Activated CD4-positive, alpha-beta T cell treated with anti-CD3 and anti-CD28 coated beads, Interleukin-2, amount 10 ng/mL, durations not matched to agents 7 days and 5 days (primary cell): ENCODE measurements at regions not wholly inside any gene's neighbourhood (a gene's known extent, or its start where the extent isn't known, plus 50 kb on each side); places are given as distances from the start of the nearest gene placed in this dataset.
"Not testable (repeated sequence)": the region's sequence is repeated elsewhere in the genome, so short reads cannot be mapped to it uniquely, and the experiment has no call there.

Experiments used
- CTCF ChIA-PET: fragments of 350-600 bp; sonication (Branson Sonifier 250); formaldehyde crosslinking; loops from one replicate; lab custom pipeline; 2021; ENCODE audit warnings: antibody characterized with exemption; lab: Charles Lee
- POLR2A ChIA-PET: fragments of 350-600 bp; sonication (Branson Sonifier 250); formaldehyde crosslinking; loops from one replicate; lab custom pipeline; 2021; ENCODE audit warnings: antibody characterized with exemption; lab: Charles Lee
- DNase-seq: peaks from one replicate; pipeline ENCODE4 v3.0.0-alpha.2; 2020
- H3K27ac Mint-ChIP-seq: one replicate; pipeline ENCODE4 v1.8.0; 2021; ENCODE audit warnings: mild to moderate bottlenecking, moderate library complexity, mixed read lengths
- H3K27me3 Mint-ChIP-seq: one replicate; pipeline ENCODE4 v1.8.0; 2021; ENCODE audit warnings: mixed read lengths
- H3K36me3 Mint-ChIP-seq: one replicate; pipeline ENCODE4 v1.8.0; 2021; ENCODE audit warnings: low read depth, mixed read lengths
- H3K4me1 Mint-ChIP-seq: one replicate; pipeline ENCODE4 v1.8.0; 2021; ENCODE audit warnings: mixed read lengths
- H3K4me3 Mint-ChIP-seq: one replicate; pipeline ENCODE4 v1.8.0; 2021; ENCODE audit warnings: mild to moderate bottlenecking, moderate library complexity, mixed read lengths
- H3K9me3 Mint-ChIP-seq: one replicate; pipeline ENCODE4 v1.8.0; 2021; ENCODE audit warnings: mixed read lengths

GRCh38 chr2:168323529-168324021 is 76.2 kb upstream of the STK39 start:
- peaks cover 2% of the 10 kb centered on the region for H3K27me3 Mint-ChIP-seq
- POLR2A ChIA-PET = no interaction called here
- peaks cover 3% of the 10 kb centered on the region for H3K36me3 Mint-ChIP-seq
- H3K4me1 Mint-ChIP-seq = no peaks in the 10 kb centered on the region
- no peak for DNase-seq
- H3K27ac Mint-ChIP-seq = no peak overlapping the region
- peaks cover 9% of the 10 kb centered on the region for H3K9me3 Mint-ChIP-seq
- CTCF ChIA-PET = interaction anchor here (1.0 kb wide), 1 partner anchor 13 kb away, joined by 4 read pairs; no protein-coding TSS in a partner anchor
- H3K4me3 Mint-ChIP-seq = no peak overlapping the region

GRCh38 chr2:168326572-168326971 is 79.2 kb upstream of the STK39 start:
- ChIA-PET POLR2A (no interaction called here), CTCF (no interaction called here)
- peaks cover 11% of the 10 kb centered on the region for H3K4me1 Mint-ChIP-seq
- H3K36me3 Mint-ChIP-seq = peaks cover 18% of the 10 kb centered on the region
- H3K9me3 Mint-ChIP-seq = peaks cover 27% of the 10 kb centered on the region
- H3K4me3 Mint-ChIP-seq = no peak overlapping the region
- no peak overlapping the region for H3K27ac Mint-ChIP-seq
- peaks cover 2% of the 10 kb centered on the region for H3K27me3 Mint-ChIP-seq
- no peak for DNase-seq

DNA sequence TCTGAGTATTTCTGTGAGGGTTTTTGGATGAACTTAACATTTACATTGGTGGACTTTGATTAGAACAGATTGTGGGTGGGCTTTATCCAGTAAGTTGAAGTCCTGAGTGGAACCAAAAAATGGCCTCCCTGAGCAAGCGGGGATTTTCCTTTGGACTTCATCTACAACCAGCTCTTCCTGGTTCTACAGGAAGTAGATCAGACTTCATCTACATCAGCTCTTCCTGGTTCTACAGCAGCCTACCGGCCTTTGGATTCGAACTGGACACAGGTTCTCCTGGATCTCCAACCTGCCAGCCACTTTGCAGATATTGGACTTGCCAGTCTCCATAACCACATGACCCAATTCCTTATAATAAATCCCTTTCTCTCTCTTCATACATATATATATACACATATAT is 79.9 kb upstream of the STK39 start:
- Mint-ChIP-seq H3K27me3 (peaks cover under 1% of the 10 kb centered on the region), H3K36me3 (peaks cover 18% of the 10 kb centered on the region), H3K9me3 (peaks cover 26% of the 10 kb centered on the region), H3K4me1 (peaks cover 11% of the 10 kb centered on the region), H3K27ac (no peak overlapping the region), H3K4me3 (no peak overlapping the region)
- POLR2A ChIA-PET = interaction anchor here (0.7 kb wide), 1 partner anchor 32 kb away, joined by 4 read pairs; no protein-coding TSS in a partner anchor
- CTCF ChIA-PET = interaction anchor here (1.7 kb wide), 1 partner anchor 10 kb away, joined by 4 read pairs; no protein-coding TSS in a partner anchor
- no peak for DNase-seq

- peaks cover 18% of the 10 kb centered on the region for H3K36me3 Mint-ChIP-seq
- H3K27ac Mint-ChIP-seq = no peak overlapping the region
- DNase-seq = no peak
- CTCF ChIA-PET = interaction anchor here (1.7 kb wide), 1 partner anchor 9 kb away, joined by 4 read pairs; no protein-coding TSS in a partner anchor
- H3K4me3 Mint-ChIP-seq = no peak overlapping the region
- H3K27me3 Mint-ChIP-seq = no peaks in the 10 kb centered on the region
- peaks cover 11% of the 10 kb centered on the region for H3K4me1 Mint-ChIP-seq
- POLR2A ChIA-PET = no interaction called here
- H3K9me3 Mint-ChIP-seq = peaks cover 25% of the 10 kb centered on the region
These were observed 81.0 kb upstream of the STK39 start for GRCh38 chr2:168328421-168328820.

GRCh38 chr2:168330624-168331423 is 83.4 kb upstream of the STK39 start:
- H3K4me3 Mint-ChIP-seq = no peak overlapping the region
- peak overlapping the region; percentile 43 for H3K27ac Mint-ChIP-seq
- DNase-seq = no peak
- peaks cover 25% of the 10 kb centered on the region for H3K9me3 Mint-ChIP-seq
- CTCF ChIA-PET = no interaction called here
- peaks cover 11% of the 10 kb centered on the region for H3K4me1 Mint-ChIP-seq
- H3K36me3 Mint-ChIP-seq = peaks cover 18% of the 10 kb centered on the region
- H3K27me3 Mint-ChIP-seq = no peaks in the 10 kb centered on the region
- POLR2A ChIA-PET = interaction anchor here (0.5 kb wide), 1 partner anchor 405 kb away, joined by 5 read pairs; no protein-coding TSS in a partner anchor

GRCh38 chr2:168335254-168335653 is 87.9 kb upstream of the STK39 start:
- CTCF ChIA-PET = interaction anchor here (0.8 kb wide), 1 partner anchor 13 kb away, joined by 3 read pairs; no protein-coding TSS in a partner anchor
- Mint-ChIP-seq H3K9me3 (peaks cover 12% of the 10 kb centered on the region), H3K36me3 (peaks cover 11% of the 10 kb centered on the region), H3K4me1 (peaks cover 12% of the 10 kb centered on the region)
- DNase-seq, H3K4me3 Mint-ChIP-seq, H3K27ac Mint-ChIP-seq, H3K27me3 Mint-ChIP-seq, POLR2A ChIA-PET: not testable (repeated sequence)

- DNase-seq = peak; percentile 61
- Mint-ChIP-seq H3K4me1 (peaks cover 2% of the 10 kb centered on the region), H3K4me3 (no peak overlapping the region), H3K27me3 (peaks cover 5% of the 10 kb centered on the region), H3K27ac (no peak overlapping the region), H3K9me3 (no peaks in the 10 kb centered on the region), H3K36me3 (no peaks in the 10 kb centered on the region)
- ChIA-PET CTCF (interaction anchor here (1.1 to 1.6 kb wide), 2 partner anchors 9 to 13 kb away, joined by 4 read pairs; no protein-coding TSS in a partner anchor), POLR2A (no interaction called here)
These were observed 89.5 kb upstream of the STK39 start for GRCh38 chr2:168336786-168337388.

DNA sequence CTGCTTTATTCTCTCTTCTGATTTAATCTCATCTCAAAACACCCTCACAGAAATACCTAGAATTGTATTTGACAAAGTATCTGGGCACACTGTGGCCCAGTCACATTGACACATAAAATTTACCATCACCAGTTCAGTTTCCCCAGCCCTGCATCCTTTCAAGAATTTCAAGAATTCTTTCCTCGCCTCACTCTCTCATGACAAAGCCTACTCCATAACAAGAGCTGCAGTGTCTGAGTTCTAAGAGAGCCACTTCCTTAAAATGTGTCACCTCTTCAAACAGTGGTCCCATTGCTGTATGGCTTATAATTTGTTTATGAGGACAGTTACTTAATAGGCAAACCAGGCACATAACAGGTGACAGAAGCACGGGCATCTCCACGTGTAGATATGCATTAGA is 90.9 kb upstream of the STK39 start:
- DNase-seq = no peak
- Mint-ChIP-seq H3K4me3 (no peak overlapping the region), H3K4me1 (peaks cover 2% of the 10 kb centered on the region), H3K27me3 (peaks cover 5% of the 10 kb centered on the region), H3K27ac (no peak overlapping the region), H3K36me3 (no peaks in the 10 kb centered on the region), H3K9me3 (no peaks in the 10 kb centered on the region)
- ChIA-PET CTCF (interaction anchor here (0.6 to 0.9 kb wide), 2 partner anchors 9 to 583 kb away, joined by 3 read pairs; no protein-coding TSS in a partner anchor), POLR2A (no interaction called here)

DNA sequence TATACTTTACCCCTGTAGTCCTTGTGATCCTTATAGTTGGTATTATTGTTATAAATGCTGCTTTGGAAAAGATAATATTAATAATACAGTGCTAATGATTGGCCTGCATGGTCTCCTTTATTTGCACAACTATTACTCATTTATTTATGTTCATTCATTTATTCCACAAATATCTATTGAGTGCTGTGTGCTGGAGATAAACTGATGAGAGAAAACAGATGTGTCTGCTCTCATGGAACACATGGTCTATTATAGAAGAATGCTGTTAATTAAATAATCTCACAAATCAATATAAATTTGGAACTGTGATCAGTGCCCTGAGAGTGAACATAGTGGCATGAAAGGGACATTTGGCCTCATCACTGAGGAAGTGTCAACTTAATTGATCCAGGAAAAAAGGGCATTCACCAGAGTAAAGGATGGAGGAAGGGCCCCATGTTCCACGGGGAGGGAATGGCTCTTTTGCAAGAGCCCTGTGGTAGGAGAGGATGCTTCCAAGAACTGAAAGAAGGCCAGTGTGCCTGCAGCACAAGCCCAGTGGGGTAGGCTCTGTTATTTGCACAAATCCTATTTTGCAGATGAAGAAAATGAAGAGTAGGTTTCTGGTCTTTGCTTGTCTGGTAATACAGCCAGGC is 91.5 kb upstream of the STK39 start:
- Mint-ChIP-seq H3K27ac (no peak overlapping the region), H3K4me1 (peaks cover 2% of the 10 kb centered on the region), H3K4me3 (no peak overlapping the region), H3K36me3 (no peaks in the 10 kb centered on the region), H3K9me3 (no peaks in the 10 kb centered on the region), H3K27me3 (peaks cover 5% of the 10 kb centered on the region)
- CTCF ChIA-PET = interaction anchor here (0.6 kb wide), 1 partner anchor 582 kb away, joined by 3 read pairs; no protein-coding TSS in a partner anchor
- POLR2A ChIA-PET = no interaction called here
- DNase-seq = no peak

GRCh38 chr2:168340931-168341330 is 93.5 kb upstream of the STK39 start:
- peaks cover 2% of the 10 kb centered on the region for H3K4me1 Mint-ChIP-seq
- ChIA-PET POLR2A (no interaction called here), CTCF (interaction anchor here (0.7 kb wide), 1 partner anchor 222 kb away, joined by 3 read pairs; no protein-coding TSS in a partner anchor)
- no peak overlapping the region for H3K4me3 Mint-ChIP-seq
- no peak overlapping the region for H3K27ac Mint-ChIP-seq
- DNase-seq = no peak
- H3K27me3 Mint-ChIP-seq = peaks cover 5% of the 10 kb centered on the region
- no peaks in the 10 kb centered on the region for H3K9me3 Mint-ChIP-seq
- no peaks in the 10 kb centered on the region for H3K36me3 Mint-ChIP-seq

DNA sequence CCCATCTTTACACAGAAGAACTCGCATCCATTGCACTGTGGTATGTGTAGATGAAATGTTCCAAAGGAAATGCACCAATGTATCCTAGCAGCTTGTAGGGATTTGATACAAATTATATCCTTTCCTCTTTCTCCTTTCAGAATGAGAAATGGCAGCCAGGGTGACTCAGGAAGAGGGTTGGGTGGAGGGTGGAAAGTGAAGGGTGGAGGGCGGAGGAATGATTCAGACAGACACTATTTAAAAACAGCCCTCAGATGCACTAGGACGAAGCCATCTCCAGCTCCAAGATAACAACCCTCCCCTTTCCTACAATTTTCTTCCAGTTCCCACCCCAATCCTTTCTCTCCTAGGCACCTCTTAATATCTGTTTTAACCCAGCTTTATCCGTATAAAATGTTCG is 96.2 kb upstream of the STK39 start:
- POLR2A ChIA-PET = no interaction called here
- peaks cover 8% of the 10 kb centered on the region for H3K4me1 Mint-ChIP-seq
- H3K27ac Mint-ChIP-seq = no peak overlapping the region
- H3K4me3 Mint-ChIP-seq = no peak overlapping the region
- DNase-seq = no peak
- no peaks in the 10 kb centered on the region for H3K36me3 Mint-ChIP-seq
- no peaks in the 10 kb centered on the region for H3K9me3 Mint-ChIP-seq
- peaks cover 5% of the 10 kb centered on the region for H3K27me3 Mint-ChIP-seq
- CTCF ChIA-PET = no interaction called here

- no peak overlapping the region for H3K27ac Mint-ChIP-seq
- CTCF ChIA-PET = no interaction called here
- H3K4me1 Mint-ChIP-seq = peaks cover 8% of the 10 kb centered on the region
- POLR2A ChIA-PET = no interaction called here
- no peak for DNase-seq
- H3K4me3 Mint-ChIP-seq = no peak overlapping the region
- peaks cover 5% of the 10 kb centered on the region for H3K27me3 Mint-ChIP-seq
- H3K9me3 Mint-ChIP-seq = no peaks in the 10 kb centered on the region
- H3K36me3 Mint-ChIP-seq = no peaks in the 10 kb centered on the region
These were observed 97.3 kb upstream of the STK39 start for GRCh38 chr2:168344706-168345105.
